AML-193 (cell line): ENCODE measurements at regions not wholly inside any gene's neighbourhood (a gene's known extent, or its start where the extent isn't known, plus 50 kb on each side); places are given as distances from the start of the nearest gene placed in this dataset.

Experiments used
- DNase-seq, 2 experiments: peaks; one replicate each; lab custom pipeline; 2025; lab: John Stamatoyannopoulos, UW

- DNase-seq = no peak
Measured at GRCh38 chr5:116848954-116849581, 274.4 kb upstream of the SEMA6A start.

GRCh38 chr5:116847960-116848359, 273.3 kb upstream of the SEMA6A start:
- DNase-seq = no peak

GRCh38 chr5:116844015-116844414, 269.4 kb upstream of the SEMA6A start:
- DNase-seq = no peak

- no peak for DNase-seq
Measured at GRCh38 chr5:116842514-116842961, 267.9 kb upstream of the SEMA6A start.

- no peak for DNase-seq
Measured at GRCh38 chr5:116841734-116842133, 267.1 kb upstream of the SEMA6A start.

GRCh38 chr5:116838011-116838536, 263.5 kb upstream of the SEMA6A start:
- DNase-seq = no peak

- no peak for DNase-seq
Measured at GRCh38 chr5:116834796-116835515, 260.3 kb upstream of the SEMA6A start.

GRCh38 chr5:116830079-116830478, 255.5 kb upstream of the SEMA6A start:
- no peak for DNase-seq

- DNase-seq = no peak
Measured at GRCh38 chr5:116827078-116827477, 252.5 kb upstream of the SEMA6A start.

GRCh38 chr5:116825486-116825885, 250.9 kb upstream of the SEMA6A start:
- no peak for DNase-seq

GRCh38 chr5:116824751-116825438, 250.3 kb upstream of the SEMA6A start:
- DNase-seq = no peak

- no peak for DNase-seq
Measured at GRCh38 chr5:116814626-116815385, 240.2 kb upstream of the SEMA6A start.

- DNase-seq = no peak
Measured at GRCh38 chr5:116813906-116814305, 239.3 kb upstream of the SEMA6A start.

GRCh38 chr5:116813356-116813755, 238.7 kb upstream of the SEMA6A start:
- no peak for DNase-seq

GRCh38 chr5:116810951-116811350, 236.3 kb upstream of the SEMA6A start:
- no peak for DNase-seq

GRCh38 chr5:116806836-116807235, 232.2 kb upstream of the SEMA6A start:
- no peak for DNase-seq

- DNase-seq = no peak
Measured at GRCh38 chr5:116799401-116799800, 224.8 kb upstream of the SEMA6A start.

- DNase-seq = no peak
Measured at GRCh38 chr5:116795189-116795588, 220.6 kb upstream of the SEMA6A start.

GRCh38 chr5:116789522-116789921, 214.9 kb upstream of the SEMA6A start:
- no peak for DNase-seq

GRCh38 chr5:116788851-116789403, 214.3 kb upstream of the SEMA6A start:
- DNase-seq = no peak

GRCh38 chr5:116787570-116787969, 212.9 kb upstream of the SEMA6A start:
- DNase-seq = no peak

- DNase-seq = no peak
Measured at GRCh38 chr5:116785106-116785505, 210.5 kb upstream of the SEMA6A start.
